KMS-11 (cell line): ENCODE measurements at regions not wholly inside any gene's neighbourhood (a gene's known extent, or its start where the extent isn't known, plus 50 kb on each side); places are given as distances from the start of the nearest gene placed in this dataset.
"Not testable (repeated sequence)": the region's sequence is repeated elsewhere in the genome, so short reads cannot be mapped to it uniquely, and the experiment has no call there.

Source experiments
- H2AFZ ChIP-seq: fragments of 200-600 bp; sonication (generic); 2 replicates; pipeline ENCODE4 v1.6.1; 2016; ENCODE audit warnings: antibody characterized with exemption, mixed run types, low read depth
- H3K27ac ChIP-seq: fragments of 200-600 bp; sonication (generic); 2 replicates; pipeline ENCODE4 v1.6.1; 2016; ENCODE audit warnings: mild to moderate bottlenecking, mixed run types
- H3K27me3 ChIP-seq: fragments of 200-600 bp; sonication (generic); 2 replicates; pipeline ENCODE4 v1.6.1; 2017; ENCODE audit warnings: mild to moderate bottlenecking, low read depth, mixed run types, moderate library complexity; ENCODE audit not compliant: insufficient read depth
- H3K36me3 ChIP-seq: fragments of 200-600 bp; sonication (generic); 2 replicates; pipeline ENCODE4 v1.6.1; 2017; ENCODE audit warnings: mild to moderate bottlenecking, mixed run types; ENCODE audit not compliant: insufficient read depth
- H3K4me1 ChIP-seq: fragments of 200-600 bp; sonication (generic); 2 replicates; pipeline ENCODE4 v1.6.1; 2016; ENCODE audit warnings: mild to moderate bottlenecking, low read depth, mixed run types; ENCODE audit not compliant: poor library complexity, severe bottlenecking
- H3K4me2 ChIP-seq: fragments of 200-600 bp; sonication (generic); 2 replicates; pipeline ENCODE4 v1.7.0; 2016; ENCODE audit warnings: mild to moderate bottlenecking, mixed run types
- H3K4me3 ChIP-seq: fragments of 200-600 bp; sonication (generic); IDR thresholded peaks from 2 replicates; pipeline ENCODE4 v1.6.1; 2017; ENCODE audit warnings: low read depth, low read length, mixed read lengths; ENCODE audit not compliant: insufficient read depth
- H3K79me2 ChIP-seq: fragments of 200-600 bp; sonication (generic); 2 replicates; pipeline ENCODE4 v1.6.1; 2016; ENCODE audit warnings: low read depth, mixed run types; ENCODE audit not compliant: insufficient read depth
- H3K9ac ChIP-seq: fragments of 200-600 bp; sonication (generic); 2 replicates; pipeline ENCODE4 v1.6.1; 2016; ENCODE audit warnings: mild to moderate bottlenecking, mixed run types
- H4K20me1 ChIP-seq: fragments of 200-600 bp; sonication (generic); 2 replicates; pipeline ENCODE4 v1.6.1; 2016; ENCODE audit warnings: mild to moderate bottlenecking, mixed run types; ENCODE audit not compliant: insufficient read depth
- TF ChIP-seq, protein P1 (sequence below): fragments of 200-600 bp; sonication (generic); conservative IDR thresholded peaks from 2 replicates; pipeline ENCODE4 v1.6.1; 2017; ENCODE audit warnings: low read depth, mild to moderate bottlenecking, antibody characterized with exemption, low read length, moderate library complexity, mixed read lengths

- no peak overlapping the region for H2AFZ ChIP-seq
- TF ChIP-seq, protein P1, sequence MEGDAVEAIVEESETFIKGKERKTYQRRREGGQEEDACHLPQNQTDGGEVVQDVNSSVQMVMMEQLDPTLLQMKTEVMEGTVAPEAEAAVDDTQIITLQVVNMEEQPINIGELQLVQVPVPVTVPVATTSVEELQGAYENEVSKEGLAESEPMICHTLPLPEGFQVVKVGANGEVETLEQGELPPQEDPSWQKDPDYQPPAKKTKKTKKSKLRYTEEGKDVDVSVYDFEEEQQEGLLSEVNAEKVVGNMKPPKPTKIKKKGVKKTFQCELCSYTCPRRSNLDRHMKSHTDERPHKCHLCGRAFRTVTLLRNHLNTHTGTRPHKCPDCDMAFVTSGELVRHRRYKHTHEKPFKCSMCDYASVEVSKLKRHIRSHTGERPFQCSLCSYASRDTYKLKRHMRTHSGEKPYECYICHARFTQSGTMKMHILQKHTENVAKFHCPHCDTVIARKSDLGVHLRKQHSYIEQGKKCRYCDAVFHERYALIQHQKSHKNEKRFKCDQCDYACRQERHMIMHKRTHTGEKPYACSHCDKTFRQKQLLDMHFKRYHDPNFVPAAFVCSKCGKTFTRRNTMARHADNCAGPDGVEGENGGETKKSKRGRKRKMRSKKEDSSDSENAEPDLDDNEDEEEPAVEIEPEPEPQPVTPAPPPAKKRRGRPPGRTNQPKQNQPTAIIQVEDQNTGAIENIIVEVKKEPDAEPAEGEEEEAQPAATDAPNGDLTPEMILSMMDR = no peak
- H3K27ac ChIP-seq = no peak overlapping the region
- H3K27me3 ChIP-seq = no peaks in the 10 kb centered on the region
- H3K79me2 ChIP-seq = no peaks in the 10 kb centered on the region
- H4K20me1 ChIP-seq = no peaks in the 10 kb centered on the region
- no peaks in the 10 kb centered on the region for H3K36me3 ChIP-seq
- H3K4me1 ChIP-seq = no peaks in the 10 kb centered on the region
- H3K4me3 ChIP-seq = no peak overlapping the region
- no peak overlapping the region for H3K9ac ChIP-seq
- H3K4me2 ChIP-seq = no peak overlapping the region
These were observed 64.1 kb upstream of the ITGB1 start for GRCh38 chr10:33022090-33022489.

DNA sequence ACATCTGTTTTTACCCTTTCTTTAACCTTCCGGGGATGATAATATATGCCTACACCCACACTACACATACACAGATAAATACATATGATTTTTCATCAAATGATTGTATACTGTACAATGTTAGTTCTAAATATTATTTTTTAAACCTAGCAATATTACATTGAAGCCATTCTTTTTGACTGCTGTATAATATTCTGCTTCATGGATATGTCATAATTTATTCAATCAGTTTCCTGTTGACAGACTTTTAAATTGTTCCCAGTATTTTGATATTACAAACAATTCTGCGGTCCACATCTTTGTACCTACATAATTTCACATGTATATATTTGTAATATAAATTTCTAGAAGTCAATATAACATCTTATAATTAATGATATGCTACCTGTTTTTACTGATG lies 59.0 kb upstream of the ITGB1 start:
- no peaks in the 10 kb centered on the region for H4K20me1 ChIP-seq
- no peak overlapping the region for H2AFZ ChIP-seq
- no peak overlapping the region for H3K4me2 ChIP-seq
- H3K79me2 ChIP-seq = no peaks in the 10 kb centered on the region
- H3K27me3 ChIP-seq = no peaks in the 10 kb centered on the region
- no peaks in the 10 kb centered on the region for H3K4me1 ChIP-seq
- H3K27ac ChIP-seq = no peak overlapping the region
- H3K9ac ChIP-seq = no peak overlapping the region
- no peak overlapping the region for H3K4me3 ChIP-seq
- TF ChIP-seq, protein P1 = no peak
- no peaks in the 10 kb centered on the region for H3K36me3 ChIP-seq

DNA sequence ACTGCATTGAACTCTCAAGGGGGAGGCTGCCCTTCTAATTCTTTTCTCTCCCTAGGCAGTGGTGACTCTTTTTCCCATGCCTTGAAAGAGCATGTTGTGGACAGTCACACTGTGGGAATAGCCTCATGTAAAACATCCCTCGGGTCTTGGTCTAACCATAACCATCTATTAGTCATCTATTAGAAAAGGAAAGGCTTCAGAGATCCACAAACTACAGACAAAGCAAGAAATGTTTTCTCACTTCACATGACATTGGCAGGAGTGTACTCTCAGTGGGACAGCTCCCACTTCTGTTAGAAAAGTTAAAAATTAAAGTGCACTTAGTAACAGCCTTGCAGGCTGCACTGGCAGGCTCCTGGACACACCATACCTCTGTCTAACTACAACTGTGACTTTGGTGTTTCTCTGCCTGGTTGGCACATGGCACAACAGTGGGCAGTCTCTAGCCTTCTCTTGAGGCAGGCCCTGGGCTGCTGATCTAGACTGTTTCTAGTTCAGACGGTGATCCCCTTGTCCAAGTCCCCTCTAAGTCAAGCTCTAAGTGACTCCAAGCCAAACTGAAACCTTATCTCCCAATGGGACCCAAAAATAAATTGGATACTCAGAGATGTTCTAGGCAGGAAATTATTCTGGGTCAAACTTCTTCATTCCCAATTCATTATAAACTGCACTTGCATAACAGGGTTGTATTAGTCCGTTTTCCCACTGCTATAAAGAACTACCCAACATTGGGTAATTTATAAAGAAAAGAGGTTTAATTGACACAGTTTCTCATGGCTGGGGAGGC lies 57.9 kb upstream of the ITGB1 start:
- Histone ChIP-seq H3K27me3 (no peaks in the 10 kb centered on the region), H3K4me3 (no peak overlapping the region), H2AFZ (no peak overlapping the region), H3K4me2 (no peak overlapping the region), H3K27ac (no peak overlapping the region), H3K9ac (no peak overlapping the region), H3K4me1 (no peaks in the 10 kb centered on the region), H3K79me2 (no peaks in the 10 kb centered on the region), H4K20me1 (no peaks in the 10 kb centered on the region), H3K36me3 (no peaks in the 10 kb centered on the region)
- TF ChIP-seq, protein P1 = no peak

DNA sequence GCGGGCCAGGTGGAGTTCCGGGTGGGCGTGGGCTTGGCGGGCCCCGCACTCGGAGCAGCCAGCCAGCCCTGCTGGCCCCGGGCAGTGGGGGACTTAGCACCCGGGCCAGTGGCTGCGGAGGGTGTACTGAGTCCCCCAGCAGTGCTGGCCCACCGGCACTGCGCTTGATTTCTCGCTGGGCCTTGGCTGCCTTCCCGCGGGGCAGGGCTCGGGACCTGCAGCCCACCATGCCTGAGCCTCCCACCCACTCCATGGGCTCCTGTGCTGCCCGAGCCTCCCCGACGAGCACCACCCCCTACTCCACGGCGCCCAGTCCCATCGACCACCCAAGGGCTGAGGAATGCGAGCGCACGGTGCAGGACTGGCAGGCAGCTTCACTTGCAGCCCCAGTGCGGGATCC lies 55.3 kb upstream of the ITGB1 start:
- H3K4me2 ChIP-seq, H4K20me1 ChIP-seq, H3K27ac ChIP-seq, H3K27me3 ChIP-seq, H3K4me3 ChIP-seq, H2AFZ ChIP-seq, H3K9ac ChIP-seq, H3K4me1 ChIP-seq, H3K36me3 ChIP-seq, H3K79me2 ChIP-seq: not testable (repeated sequence)

DNA sequence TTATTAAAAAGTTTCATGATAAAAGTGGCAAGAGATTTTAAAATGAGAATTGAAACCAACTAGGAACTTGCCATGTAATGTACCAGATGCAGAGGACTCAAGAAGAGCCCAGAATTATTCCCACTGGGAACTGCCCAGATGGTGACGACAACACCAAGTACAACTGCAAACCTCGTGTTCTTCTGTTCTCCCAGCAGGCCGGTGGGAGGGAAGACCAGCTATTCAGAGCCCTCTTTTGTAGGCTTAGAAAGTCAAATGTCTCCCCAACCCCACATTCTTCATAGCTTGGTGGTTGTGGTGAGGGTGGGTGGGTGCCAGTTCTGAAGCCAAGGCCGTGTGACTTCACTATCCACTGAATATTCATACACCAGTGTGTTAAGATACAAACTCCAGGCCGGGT lies 54.3 kb upstream of the ITGB1 start:
- no peak overlapping the region for H3K4me2 ChIP-seq
- H2AFZ ChIP-seq = no peak overlapping the region
- H3K4me3 ChIP-seq = no peak overlapping the region
- no peaks in the 10 kb centered on the region for H4K20me1 ChIP-seq
- TF ChIP-seq, protein P1 = no peak
- H3K9ac ChIP-seq = no peak overlapping the region
- no peaks in the 10 kb centered on the region for H3K79me2 ChIP-seq
- H3K4me1 ChIP-seq = no peaks in the 10 kb centered on the region
- H3K27ac ChIP-seq = no peak overlapping the region
- no peaks in the 10 kb centered on the region for H3K36me3 ChIP-seq
- H3K27me3 ChIP-seq = no peaks in the 10 kb centered on the region
